Right lobe of liver (tissue), 6 donors: ENCODE measurements at regions not wholly inside any gene's neighbourhood (a gene's known extent, or its start where the extent isn't known, plus 50 kb on each side); places are given as distances from the start of the nearest gene placed in this dataset.

ENCODE experiments used
- ATAC-seq, 4 donors: fragments of 200-7000 bp; cut with Tn5 transposase; one replicate each; pipeline ENCODE4 v1.9.1; 2020; ENCODE audit warnings: mild to moderate bottlenecking in 4 of 4, moderate library complexity in 4 of 4
- DNase-seq, 3 donors: peaks; one replicate each; pipeline ENCODE4 v3.0.0-alpha.2; 2020
- H3K27ac ChIP-seq, 3 donors: fragments of 200-600 bp; one replicate each; pipeline ENCODE4 v1.8.0; 2022
- H3K27me3 ChIP-seq, 2 donors: fragments of 200-600 bp; one replicate each; pipeline ENCODE4 v1.8.0; 2022
- H3K36me3 ChIP-seq, 4 donors: fragments of 200-600 bp; sonication (generic) in 1 of 4; one replicate each; pipeline versions ENCODE4 v1.5.1 to v1.8.0; 2017 to 2022; ENCODE audit warnings: control low read depth in 1 of 4
- H3K4me1 ChIP-seq, 4 donors: fragments of 200-600 bp; sonication (generic) in 1 of 4; one replicate each; pipeline versions ENCODE4 v1.5.1 to v1.8.0; 2017 to 2022; ENCODE audit warnings: control low read depth in 1 of 4
- H3K4me3 ChIP-seq, 3 donors: fragments of 200-600 bp; one replicate each; pipeline ENCODE4 v1.8.0; 2022
- H3K9me3 ChIP-seq, 4 donors: fragments of 200-600 bp; sonication (generic) in 1 of 4; one replicate each; pipeline versions ENCODE4 v1.5.1 to v1.8.0; 2017 to 2022; ENCODE audit warnings: control low read depth in 1 of 4
- CTCF ChIP-seq, 4 donors: fragments of 200-600 bp in 3 of 4; fragments of 450-650 bp in 1 of 4; IDR thresholded peaks; one replicate each; pipeline versions ENCODE4 v1.5.1 to v1.8.0; 2016 to 2022; ENCODE audit warnings: antibody characterized with exemption in 4 of 4, mild to moderate bottlenecking in 2 of 4
- POLR2A ChIP-seq: fragments of 450-650 bp; IDR thresholded peaks from one replicate; pipeline ENCODE4 v1.6.1; 2017; ENCODE audit warnings: antibody characterized with exemption, mild to moderate bottlenecking
- WGBS: methylation state at CpG from one replicate; pipeline ENCODE4 v1.1.6; 2018; ENCODE audit warnings: low coverage, low lambda C conversion rate; ENCODE audit not compliant: insufficient coverage; ENCODE audit errors: missing lambda C conversion rate; 5-methylcytosine and 5-hydroxymethylcytosine counted together
- intact Hi-C, 2 donors: fragments of 100-400 bp; cut with DNase I; formaldehyde crosslinking; loops; one replicate each; pipeline versions ENCODE4 v1.11.2 to v1.14.1; 2022
- donor health status: DM: no; HTN: yes; CAD: no.
- donor health status: DM: no; HTN: no; CAD: no.
- donor health status: DM: no; HTN: no; CAD: no.
- donor health status: DM: no; HTN: yes; CAD: no.
- donor health status: DM: no; HTN: yes; CAD: no.

- ATAC-seq = no peak
These were observed 199.2 kb downstream of the TLR4 start for GRCh38 chr9:117903453-117903852.

GRCh38 chr9:117906763-117907162 is 202.6 kb downstream of the TLR4 start:
- Histone ChIP-seq H3K27ac (no peak overlapping the region), H3K9me3 (no peaks in the 10 kb centered on the region), H3K4me1 (no peaks in the 10 kb centered on the region), H3K27me3 (no peaks in the 10 kb centered on the region), H3K4me3 (no peak overlapping the region), H3K36me3 (no peaks in the 10 kb centered on the region)
- 47% methylated on average over 4 of the region's 4 CpGs for WGBS
- ATAC-seq (no peak), DNase-seq (no peak)
- intact Hi-C loops = no loop called here
- no peak for TF ChIP-seq CTCF (IDR thresholded peaks at IDR 0.05)
- no peak for TF ChIP-seq POLR2A

More at GRCh38 chr9:117903453-117903852, 199.2 kb downstream of the TLR4 start:
- Histone ChIP-seq H3K27ac (no peak overlapping the region), H3K4me3 (no peak overlapping the region), H3K4me1 (no peaks in the 10 kb centered on the region), H3K36me3 (no peaks in the 10 kb centered on the region), H3K27me3 (no peaks in the 10 kb centered on the region), H3K9me3 (no peaks in the 10 kb centered on the region)
- intact Hi-C loops = no loop called here
- no peak for DNase-seq
- TF ChIP-seq CTCF (IDR thresholded peaks at IDR 0.05) (no peak), POLR2A (no peak)
- WGBS = 71% methylated on average over 1 of the region's 1 CpG

GRCh38 chr9:117907420-117907819 is 203.2 kb downstream of the TLR4 start:
- Histone ChIP-seq H3K27ac (no peak overlapping the region), H3K4me1 (no peaks in the 10 kb centered on the region), H3K4me3 (no peak overlapping the region), H3K9me3 (no peaks in the 10 kb centered on the region), H3K27me3 (no peaks in the 10 kb centered on the region), H3K36me3 (no peaks in the 10 kb centered on the region)
- WGBS = 29% methylated on average over 1 of the region's 1 CpG
- TF ChIP-seq CTCF (IDR thresholded peaks at IDR 0.05) (no peak), POLR2A (no peak)
- no peak for DNase-seq
- intact Hi-C loops = no loop called here
- ATAC-seq = no peak

GRCh38 chr9:117916291-117916690 is 212.1 kb downstream of the TLR4 start:
- no peaks in the 10 kb centered on the region for H3K27me3 ChIP-seq
- no peaks in the 10 kb centered on the region for H3K4me1 ChIP-seq
- H3K4me3 ChIP-seq = no peak overlapping the region
- intact Hi-C loops = no loop called here
- TF ChIP-seq CTCF (IDR thresholded peaks at IDR 0.05) = no peak
- no peak for TF ChIP-seq POLR2A
- H3K9me3 ChIP-seq = no peaks in the 10 kb centered on the region
- DNase-seq (no peak), ATAC-seq (no peak)
- 77% methylated on average over 2 of the region's 2 CpGs for WGBS
- no peak overlapping the region for H3K27ac ChIP-seq
- H3K36me3 ChIP-seq = no peaks in the 10 kb centered on the region

GRCh38 chr9:117917873-117918272 is 213.7 kb downstream of the TLR4 start:
- intact Hi-C loops = no loop called here
- Histone ChIP-seq H3K4me3 (no peak overlapping the region), H3K4me1 (no peaks in the 10 kb centered on the region), H3K27me3 (no peaks in the 10 kb centered on the region), H3K27ac (no peak overlapping the region), H3K36me3 (no peaks in the 10 kb centered on the region), H3K9me3 (peaks cover 0 to 3% (median 0%) of the 10 kb centered on the region in 4 donors)
- ATAC-seq (no peak), DNase-seq (no peak)
- TF ChIP-seq CTCF (IDR thresholded peaks at IDR 0.05) (no peak), POLR2A (no peak)
- WGBS = 68% methylated on average over 6 of the region's 6 CpGs
